Neuronal stem cell (in vitro differentiated cells): ENCODE measurements at regions not wholly inside any gene's neighbourhood (a gene's known extent, or its start where the extent isn't known, plus 50 kb on each side); places are given as distances from the start of the nearest gene placed in this dataset.

ENCODE experiments used
- DNase-seq: peaks from one replicate; pipeline ENCODE4 v3.0.0-alpha.2; 2013; ENCODE audit warnings: low spot score
- H2AFZ ChIP-seq: one replicate; pipeline ENCODE4 v1.6.1; 2013; ENCODE audit warnings: mild to moderate bottlenecking, low read length, inconsistent platforms
- H2AK5ac ChIP-seq: 2 replicates; pipeline ENCODE4 v1.6.1; 2013; ENCODE audit warnings: low read depth, mild to moderate bottlenecking, inconsistent platforms, low read length, moderate library complexity, mixed read lengths
- H2BK120ac ChIP-seq: 2 replicates; pipeline ENCODE4 v1.6.1; 2013; ENCODE audit warnings: low read depth, mild to moderate bottlenecking, inconsistent platforms, low read length, moderate library complexity, mixed read lengths
- H2BK12ac ChIP-seq: one replicate; pipeline ENCODE4 v1.6.1; 2013; ENCODE audit warnings: low read length, inconsistent platforms
- H2BK15ac ChIP-seq: 2 replicates; pipeline ENCODE4 v1.6.1; 2013; ENCODE audit warnings: mild to moderate bottlenecking, low read length, inconsistent platforms, mixed read lengths
- H2BK5ac ChIP-seq: one replicate; pipeline ENCODE4 v1.6.1; 2013; ENCODE audit warnings: inconsistent platforms, mild to moderate bottlenecking, low read length, moderate library complexity
- H3K14ac ChIP-seq: one replicate; pipeline ENCODE4 v1.6.1; 2013; ENCODE audit warnings: low read length, inconsistent platforms
- H3K18ac ChIP-seq: 2 replicates; pipeline ENCODE4 v1.6.1; 2013; ENCODE audit warnings: low read length, inconsistent platforms
- H3K23ac ChIP-seq: 2 replicates; pipeline ENCODE4 v1.6.1; 2013; ENCODE audit warnings: low read depth, mild to moderate bottlenecking, mixed read lengths, low read length, inconsistent platforms; ENCODE audit not compliant: poor library complexity
- H3K27ac ChIP-seq: replicated peaks from 3 replicates; pipeline ENCODE4 v1.5.1; 2013; ENCODE audit warnings: low read length, inconsistent platforms
- H3K27me3 ChIP-seq, 3 experiments: 2 replicates each; pipeline ENCODE4 v1.6.1; 2013; ENCODE audit warnings: low read length in 3 of 3, mild to moderate bottlenecking in 2 of 3, inconsistent platforms in 1 of 3, low read depth in 1 of 3, mixed read lengths in 1 of 3, moderate library complexity in 1 of 3; ENCODE audit not compliant: control insufficient read depth in 3 of 3, insufficient read depth in 3 of 3
- H3K36me3 ChIP-seq, 2 donors: replicated peaks in 1 of 2; 2 replicates each; pipeline ENCODE4 v1.6.1; 2013; ENCODE audit warnings: low read length in 2 of 2; ENCODE audit not compliant: control insufficient read depth in 2 of 2, insufficient read depth in 2 of 2
- H3K4ac ChIP-seq: 2 replicates; pipeline ENCODE4 v1.6.1; 2013; ENCODE audit warnings: inconsistent platforms, mild to moderate bottlenecking, low read length, moderate library complexity
- H3K4me1 ChIP-seq, 2 donors: 1 replicate in 1 of 2; 2 replicates in 1 of 2; pipeline ENCODE4 v1.6.1; 2013; ENCODE audit warnings: low read length in 2 of 2, low read depth in 1 of 2; ENCODE audit not compliant: control insufficient read depth in 2 of 2, insufficient read depth in 1 of 2
- H3K4me2 ChIP-seq: one replicate; pipeline ENCODE4 v1.6.1; 2013; ENCODE audit warnings: mild to moderate bottlenecking, low read length, inconsistent platforms; ENCODE audit not compliant: insufficient read depth, poor library complexity, severe bottlenecking
- H3K4me3 ChIP-seq, 2 donors: 2 replicates each; pipeline ENCODE4 v1.5.1; 2013; ENCODE audit warnings: low read length in 2 of 2, mild to moderate bottlenecking in 2 of 2, inconsistent platforms in 1 of 2, moderate library complexity in 1 of 2
- H3K79me1 ChIP-seq: one replicate; pipeline ENCODE4 v1.6.1; 2013; ENCODE audit warnings: low read depth, mild to moderate bottlenecking, inconsistent platforms, low read length, moderate library complexity
- H3K9ac ChIP-seq: one replicate; pipeline ENCODE4 v1.6.1; 2013; ENCODE audit warnings: mild to moderate bottlenecking, low read depth, low read length, inconsistent platforms; ENCODE audit not compliant: poor library complexity
- H3K9me3 ChIP-seq, 2 donors: replicated peaks in 1 of 2; 2 replicates each; pipeline versions ENCODE3 to v1.6.1; 2013; ENCODE audit warnings: low read length in 2 of 2, mild to moderate bottlenecking in 2 of 2, inconsistent platforms in 1 of 2, low read depth in 1 of 2, mixed read lengths in 1 of 2, moderate library complexity in 1 of 2; ENCODE audit not compliant: control insufficient read depth in 2 of 2, insufficient read depth in 1 of 2
- H4K8ac ChIP-seq: one replicate; pipeline ENCODE4 v1.6.1; 2013; ENCODE audit warnings: low read depth, mild to moderate bottlenecking, inconsistent platforms, low read length, moderate library complexity
- H4K91ac ChIP-seq: one replicate; pipeline ENCODE4 v1.6.1; 2013; ENCODE audit warnings: low read length, low read depth, mild to moderate bottlenecking, inconsistent platforms; ENCODE audit not compliant: poor library complexity
- WGBS, 2 donors: extraction: QIAGEN DNeasy Blood & Tissue Kit; methylation state at CpG; one replicate each; pipeline ENCODE4 v1.1.7; 2013; ENCODE audit warnings: missing lambda C conversion rate in 2 of 2, mixed read lengths in 1 of 2; ENCODE audit not compliant: insufficient read length in 2 of 2, insufficient replicate concordance in 1 of 2; ENCODE audit errors: extremely low coverage in 2 of 2; 5-methylcytosine and 5-hydroxymethylcytosine counted together

GRCh38 chr11:97290464-97291041 is 900.7 kb downstream of the JRKL start:
- Histone ChIP-seq H3K27me3 (no peaks in the 10 kb centered on the region), H3K9me3 (no peaks in the 10 kb centered on the region), H3K23ac (no peak overlapping the region), H2AK5ac (no peak overlapping the region), H2BK5ac (no peak overlapping the region), H2BK120ac (no peak overlapping the region), H4K91ac (no peak overlapping the region), H3K4me2 (no peak overlapping the region), H3K4me3 (no peak overlapping the region), H2BK15ac (no peak overlapping the region), H2AFZ (no peak overlapping the region), H3K9ac (no peak overlapping the region), H4K8ac (no peak overlapping the region), H3K18ac (no peak overlapping the region), H2BK12ac (no peak overlapping the region), H3K14ac (no peak overlapping the region), H3K79me1 (no peaks in the 10 kb centered on the region), H3K36me3 (no peaks in the 10 kb centered on the region), H3K4me1 (no peaks in the 10 kb centered on the region), H3K4ac (no peak overlapping the region), H3K27ac (no peak overlapping the region)
- no peak for DNase-seq
- WGBS, 2 donors, result no CpG with 5 or more reads among the region's 3 CpGs

- Histone ChIP-seq H2BK12ac (no peak overlapping the region), H2BK120ac (no peak overlapping the region), H3K79me1 (no peaks in the 10 kb centered on the region), H2BK5ac (no peak overlapping the region), H3K9me3 (no peaks in the 10 kb centered on the region), H2AFZ (no peak overlapping the region), H3K23ac (no peak overlapping the region), H3K18ac (no peak overlapping the region), H3K4me2 (no peak overlapping the region), H4K91ac (no peak overlapping the region), H2AK5ac (no peak overlapping the region), H3K27me3 (no peaks in the 10 kb centered on the region), H3K27ac (no peak overlapping the region), H3K36me3 (no peaks in the 10 kb centered on the region), H2BK15ac (no peak overlapping the region), H3K9ac (no peak overlapping the region), H3K4me3 (no peak overlapping the region), H3K14ac (no peak overlapping the region), H3K4ac (no peak overlapping the region), H4K8ac (no peak overlapping the region), H3K4me1 (no peaks in the 10 kb centered on the region)
- WGBS, 2 donors, result no CpG with 5 or more reads among the region's 5 CpGs
- DNase-seq, result no peak
These were observed 906.5 kb downstream of the JRKL start for GRCh38 chr11:97296301-97296700.

- Histone ChIP-seq H3K4me3 (no peak overlapping the region), H3K14ac (no peak overlapping the region), H2BK5ac (no peak overlapping the region), H2AFZ (no peak overlapping the region), H2AK5ac (no peak overlapping the region), H3K27ac (no peak overlapping the region), H2BK15ac (no peak overlapping the region), H4K8ac (no peak overlapping the region), H3K36me3 (no peaks in the 10 kb centered on the region), H3K9me3 (no peaks in the 10 kb centered on the region), H2BK120ac (no peak overlapping the region), H3K4ac (no peak overlapping the region), H3K79me1 (no peaks in the 10 kb centered on the region), H3K18ac (no peak overlapping the region), H3K4me2 (no peak overlapping the region), H3K4me1 (no peaks in the 10 kb centered on the region), H2BK12ac (no peak overlapping the region), H3K23ac (no peak overlapping the region), H3K27me3 (no peaks in the 10 kb centered on the region), H4K91ac (no peak overlapping the region), H3K9ac (no peak overlapping the region)
- WGBS, 2 donors, result no CpG with 5 or more reads among the region's 2 CpGs
- DNase-seq, result no peak
These were observed 919.5 kb downstream of the JRKL start for GRCh38 chr11:97309291-97309690.

- Histone ChIP-seq H3K27me3 (no peaks in the 10 kb centered on the region), H3K9ac (no peak overlapping the region)
- DNase-seq, result no peak
These were observed 935.9 kb downstream of the JRKL start for GRCh38 chr11:97325693-97326092.

More at GRCh38 chr11:97325693-97326092, 935.9 kb downstream of the JRKL start:
- Histone ChIP-seq H2BK120ac (no peak overlapping the region), H3K36me3 (no peaks in the 10 kb centered on the region), H4K91ac (no peak overlapping the region), H2BK12ac (no peak overlapping the region), H2AK5ac (no peak overlapping the region), H3K23ac (no peak overlapping the region), H2BK15ac (no peak overlapping the region), H3K9me3 (no peaks in the 10 kb centered on the region), H2BK5ac (no peak overlapping the region), H3K4ac (no peak overlapping the region), H3K18ac (no peak overlapping the region), H3K79me1 (no peaks in the 10 kb centered on the region), H4K8ac (no peak overlapping the region), H3K4me3 (no peak overlapping the region), H3K4me2 (no peak overlapping the region), H3K4me1 (no peaks in the 10 kb centered on the region), H3K14ac (no peak overlapping the region), H2AFZ (no peak overlapping the region), H3K27ac (no peak overlapping the region)
- no CpG with 5 or more reads among the region's 2 CpGs for WGBS, 2 donors
